Mesendoderm (in vitro differentiated cells): ENCODE measurements at regions not wholly inside any gene's neighbourhood (a gene's known extent, or its start where the extent isn't known, plus 50 kb on each side); places are given as distances from the start of the nearest gene placed in this dataset.

Experiments
- DNase-seq: peaks from one replicate; pipeline ENCODE4 v3.0.0; 2013
- H2AK5ac ChIP-seq: 2 replicates; pipeline ENCODE4 v1.6.1; 2013; ENCODE audit warnings: low read length, inconsistent platforms
- H2BK120ac ChIP-seq: 2 replicates; pipeline ENCODE4 v1.6.1; 2013; ENCODE audit warnings: low read depth, mild to moderate bottlenecking, low read length, moderate library complexity, mixed read lengths
- H2BK15ac ChIP-seq: replicated peaks from 2 replicates; pipeline ENCODE4 v1.6.1; 2013; ENCODE audit warnings: low read depth, mild to moderate bottlenecking, moderate library complexity
- H2BK5ac ChIP-seq: 2 replicates; pipeline ENCODE4 v1.6.1; 2013; ENCODE audit warnings: low read length, inconsistent platforms
- H3K18ac ChIP-seq: 2 replicates; pipeline ENCODE4 v1.6.1; 2013; ENCODE audit warnings: mild to moderate bottlenecking, low read length, mixed read lengths
- H3K23ac ChIP-seq: one replicate; pipeline ENCODE4 v1.6.1; 2013; ENCODE audit warnings: low read length
- H3K27ac ChIP-seq: 2 replicates; pipeline ENCODE4 v1.5.1; 2013; ENCODE audit warnings: low read depth, mild to moderate bottlenecking, inconsistent platforms, low read length, moderate library complexity
- H3K27me3 ChIP-seq: 2 replicates; pipeline ENCODE4 v1.6.1; 2013; ENCODE audit warnings: low read length, control low read depth, mild to moderate bottlenecking, inconsistent platforms; ENCODE audit not compliant: insufficient read depth, poor library complexity
- H3K36me3 ChIP-seq: 2 replicates; pipeline ENCODE4 v1.6.1; 2013; ENCODE audit warnings: low read length, inconsistent platforms; ENCODE audit not compliant: control insufficient read depth, insufficient read depth
- H3K4ac ChIP-seq: one replicate; pipeline ENCODE4 v1.6.1; 2013; ENCODE audit warnings: low read depth, mild to moderate bottlenecking, low read length, moderate library complexity
- H3K4me1 ChIP-seq: 2 replicates; pipeline ENCODE4 v1.6.1; 2013; ENCODE audit warnings: low read depth, low read length, inconsistent platforms; ENCODE audit not compliant: control insufficient read depth
- H3K4me2 ChIP-seq: 2 replicates; pipeline ENCODE4 v1.6.1; 2013; ENCODE audit warnings: low read length
- H3K4me3 ChIP-seq: 2 replicates; pipeline ENCODE4 v1.5.1; 2013; ENCODE audit warnings: mild to moderate bottlenecking, low read length
- H3K56ac ChIP-seq: one replicate; pipeline ENCODE4 v1.6.1; 2013; ENCODE audit warnings: low read length
- H3K79me1 ChIP-seq: 2 replicates; pipeline ENCODE4 v1.6.1; 2013; ENCODE audit warnings: low read length, inconsistent platforms
- H3K79me2 ChIP-seq: 2 replicates; pipeline ENCODE4 v1.6.1; 2013; ENCODE audit warnings: mild to moderate bottlenecking, low read length; ENCODE audit not compliant: control insufficient read depth, insufficient read depth
- H3K9ac ChIP-seq: 2 replicates; pipeline ENCODE4 v1.6.1; 2013; ENCODE audit warnings: low read length, inconsistent platforms
- H4K5ac ChIP-seq: one replicate; pipeline ENCODE4 v1.6.1; 2013; ENCODE audit warnings: low read length
- H4K8ac ChIP-seq: one replicate; pipeline ENCODE4 v1.6.1; 2013; ENCODE audit warnings: low read depth, mild to moderate bottlenecking, control low read depth, low read length, moderate library complexity
- WGBS: extraction: QIAGEN DNeasy Blood & Tissue Kit; methylation state at CpG from one replicate; pipeline ENCODE4 v1.1.7; 2013; ENCODE audit warnings: low lambda C conversion rate, missing lambda C conversion rate; ENCODE audit not compliant: insufficient coverage; ENCODE audit errors: extremely low coverage; 5-methylcytosine and 5-hydroxymethylcytosine counted together

- H3K4me3 ChIP-seq, result no peak overlapping the region
These were observed 240.2 kb downstream of the LMO4 start for GRCh38 chr1:87568911-87569310.

GRCh38 chr1:87572008-87572407 lies 243.3 kb downstream of the LMO4 start:
- no peak overlapping the region for H2BK120ac ChIP-seq
- H3K9ac ChIP-seq, result no peak overlapping the region
- no peak overlapping the region for H3K23ac ChIP-seq
- no peak overlapping the region for H2AK5ac ChIP-seq
- H3K18ac ChIP-seq, result no peak overlapping the region
- H3K27me3 ChIP-seq, result no peaks in the 10 kb centered on the region
- DNase-seq, result peak; percentile 2
- no peaks in the 10 kb centered on the region for H3K79me1 ChIP-seq
- no peak overlapping the region for H3K4me3 ChIP-seq
- H3K4ac ChIP-seq, result no peak overlapping the region
- no peaks in the 10 kb centered on the region for H3K4me1 ChIP-seq
- H3K27ac ChIP-seq, result no peak overlapping the region
- no peaks in the 10 kb centered on the region for H3K79me2 ChIP-seq
- no peaks in the 10 kb centered on the region for H3K36me3 ChIP-seq
- no peak overlapping the region for H4K5ac ChIP-seq
- no peak overlapping the region for H3K4me2 ChIP-seq
- H3K56ac ChIP-seq, result no peak overlapping the region
- H2BK5ac ChIP-seq, result no peak overlapping the region
- no peak overlapping the region for H2BK15ac ChIP-seq
- H4K8ac ChIP-seq, result no peak overlapping the region
- WGBS, result no CpG with 5 or more reads among the region's 4 CpGs

More at GRCh38 chr1:87568911-87569310, 240.2 kb downstream of the LMO4 start:
- Histone ChIP-seq H4K5ac (no peak overlapping the region), H4K8ac (no peak overlapping the region), H2BK15ac (no peak overlapping the region), H3K4me2 (no peak overlapping the region), H3K18ac (no peak overlapping the region), H3K4me1 (no peaks in the 10 kb centered on the region), H3K56ac (no peak overlapping the region), H3K9ac (no peak overlapping the region), H3K27ac (no peak overlapping the region), H2BK5ac (no peak overlapping the region), H3K27me3 (no peaks in the 10 kb centered on the region), H3K79me1 (no peaks in the 10 kb centered on the region), H3K79me2 (no peaks in the 10 kb centered on the region), H3K4ac (no peak overlapping the region), H2BK120ac (no peak overlapping the region), H3K36me3 (no peaks in the 10 kb centered on the region), H3K23ac (no peak overlapping the region), H2AK5ac (no peak overlapping the region)
- DNase-seq, result no peak
- no CpG with 5 or more reads among the region's 3 CpGs for WGBS

- H2AK5ac ChIP-seq, result no peak overlapping the region
- H3K27ac ChIP-seq, result no peak overlapping the region
- no peaks in the 10 kb centered on the region for H3K27me3 ChIP-seq
- H3K36me3 ChIP-seq, result no peaks in the 10 kb centered on the region
- no peak overlapping the region for H3K9ac ChIP-seq
- no peak overlapping the region for H3K18ac ChIP-seq
- H3K4ac ChIP-seq, result no peak overlapping the region
- H3K56ac ChIP-seq, result no peak overlapping the region
- H3K4me1 ChIP-seq, result no peaks in the 10 kb centered on the region
- no CpG with 5 or more reads among the region's 2 CpGs for WGBS
- no peak overlapping the region for H3K4me2 ChIP-seq
- DNase-seq, result no peak
- H4K5ac ChIP-seq, result no peak overlapping the region
- no peak overlapping the region for H2BK5ac ChIP-seq
- no peak overlapping the region for H4K8ac ChIP-seq
- no peak overlapping the region for H3K4me3 ChIP-seq
- no peaks in the 10 kb centered on the region for H3K79me1 ChIP-seq
- H3K79me2 ChIP-seq, result no peaks in the 10 kb centered on the region
- no peak overlapping the region for H2BK120ac ChIP-seq
- H2BK15ac ChIP-seq, result no peak overlapping the region
- H3K23ac ChIP-seq, result no peak overlapping the region
These were observed 244.2 kb downstream of the LMO4 start for GRCh38 chr1:87572891-87573290.

- Histone ChIP-seq H3K79me2 (no peaks in the 10 kb centered on the region), H4K8ac (no peak overlapping the region), H3K23ac (no peak overlapping the region), H3K36me3 (no peaks in the 10 kb centered on the region), H2BK5ac (no peak overlapping the region), H2BK120ac (no peak overlapping the region), H3K18ac (no peak overlapping the region), H3K27me3 (no peaks in the 10 kb centered on the region), H2BK15ac (no peak overlapping the region), H2AK5ac (no peak overlapping the region), H3K4me3 (no peak overlapping the region), H3K27ac (no peak overlapping the region), H3K4me2 (no peak overlapping the region), H3K4me1 (no peaks in the 10 kb centered on the region), H3K9ac (no peak overlapping the region), H3K4ac (no peak overlapping the region), H4K5ac (no peak overlapping the region), H3K56ac (no peak overlapping the region), H3K79me1 (no peaks in the 10 kb centered on the region)
- no CpG with 5 or more reads among the region's 3 CpGs for WGBS
- no peak for DNase-seq
These were observed 246.8 kb downstream of the LMO4 start for GRCh38 chr1:87575528-87575927.

- no peaks in the 10 kb centered on the region for H3K79me1 ChIP-seq
- no peak overlapping the region for H2BK120ac ChIP-seq
- H3K4ac ChIP-seq, result no peak overlapping the region
- H3K79me2 ChIP-seq, result no peaks in the 10 kb centered on the region
- no peak overlapping the region for H2BK15ac ChIP-seq
- no peak overlapping the region for H3K27ac ChIP-seq
- no peaks in the 10 kb centered on the region for H3K36me3 ChIP-seq
- peak; percentile 8 for DNase-seq
- no peak overlapping the region for H3K9ac ChIP-seq
- H3K23ac ChIP-seq, result no peak overlapping the region
- H4K5ac ChIP-seq, result no peak overlapping the region
- no peak overlapping the region for H4K8ac ChIP-seq
- H2AK5ac ChIP-seq, result no peak overlapping the region
- H3K4me2 ChIP-seq, result no peak overlapping the region
- no peak overlapping the region for H3K56ac ChIP-seq
- WGBS, result no CpG with 5 or more reads among the region's 3 CpGs
- no peaks in the 10 kb centered on the region for H3K27me3 ChIP-seq
- no peaks in the 10 kb centered on the region for H3K4me1 ChIP-seq
- H3K18ac ChIP-seq, result no peak overlapping the region
- no peak overlapping the region for H3K4me3 ChIP-seq
- H2BK5ac ChIP-seq, result no peak overlapping the region
These were observed 249.8 kb downstream of the LMO4 start for GRCh38 chr1:87578464-87578863.

GRCh38 chr1:87583459-87583858 lies 254.8 kb downstream of the LMO4 start:
- Histone ChIP-seq H3K4me2 (no peak overlapping the region), H4K5ac (no peak overlapping the region), H3K9ac (no peak overlapping the region), H2BK120ac (no peak overlapping the region), H3K79me1 (no peaks in the 10 kb centered on the region), H3K4ac (no peak overlapping the region), H3K36me3 (no peaks in the 10 kb centered on the region), H3K79me2 (no peaks in the 10 kb centered on the region), H3K18ac (no peak overlapping the region), H3K23ac (no peak overlapping the region), H4K8ac (no peak overlapping the region), H3K56ac (no peak overlapping the region), H2BK15ac (no peak overlapping the region), H3K4me3 (no peak overlapping the region), H3K4me1 (no peaks in the 10 kb centered on the region), H3K27me3 (no peaks in the 10 kb centered on the region), H2AK5ac (no peak overlapping the region), H3K27ac (no peak overlapping the region), H2BK5ac (no peak overlapping the region)
- no CpG with 5 or more reads among the region's 4 CpGs for WGBS
- no peak for DNase-seq
